ENCODE measurements at regions not wholly inside any gene's neighbourhood (a gene's known extent, or its start where the extent isn't known, plus 50 kb on each side); places are given as distances from the start of the nearest gene placed in this dataset.

- TF ChIP-seq CTCF (IDR thresholded peaks at IDR 0.05; ENCODE audit: low read length) (peak; percentile 29; the same call in 1 of the 2 replicates), EZH2 (IDR thresholded peaks at IDR 0.05; ENCODE audit: borderline replicate concordance, low read length) (no peak)
Observed at GRCh38 chr1:83545066-83545862, 453.7 kb downstream of the TTLL7 start.
